ENCODE measurements at regions not wholly inside any gene's neighbourhood (a gene's known extent, or its start where the extent isn't known, plus 50 kb on each side); places are given as distances from the start of the nearest gene placed in this dataset.

DNA sequence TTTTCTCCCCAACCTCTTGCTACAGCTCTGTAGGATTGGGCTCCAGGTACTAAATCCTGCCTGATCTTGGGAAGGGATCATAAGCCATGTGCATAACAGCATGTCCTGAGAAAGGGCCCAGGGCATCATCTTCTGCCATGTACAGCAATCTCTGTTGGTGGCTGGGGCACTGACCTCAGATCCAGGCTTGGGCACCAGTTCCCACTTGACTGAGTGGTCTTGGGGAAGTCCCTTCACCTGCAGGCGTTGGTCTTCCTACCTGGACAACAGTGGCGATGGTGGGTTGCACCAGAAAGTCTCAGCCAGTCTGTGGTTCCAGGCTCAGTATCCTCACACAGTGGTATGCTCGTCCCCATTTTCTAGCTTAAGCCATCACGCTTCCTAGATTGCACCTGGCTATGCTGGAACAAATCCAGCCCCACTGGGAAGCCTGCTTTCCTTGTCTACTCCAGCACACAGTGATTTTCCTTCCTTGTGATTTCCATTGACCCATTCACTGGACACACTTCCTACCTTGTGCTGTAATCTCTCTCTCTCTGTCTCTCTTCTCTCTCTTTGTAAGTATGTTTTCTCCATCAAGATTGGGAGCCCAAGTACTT is 121.7 kb upstream of the PITX1 start:
- TF ChIP-seq POLR2AphosphoS5 (IDR thresholded peaks at IDR 0.05; ENCODE audit: borderline replicate concordance, low read depth, low read length) = no peak
- TF ChIP-seq EZH2 (IDR thresholded peaks at IDR 0.05) = no peak

Measured in SK-N-MC (cell line).